Vagina (tissue), 2 donors: ENCODE measurements at regions not wholly inside any gene's neighbourhood (a gene's known extent, or its start where the extent isn't known, plus 50 kb on each side); places are given as distances from the start of the nearest gene placed in this dataset.

Experiments
- CTCF ChIP-seq, 3 experiments: fragments of 450-650 bp in 2 of 3; fragments of 200-600 bp in 1 of 3; sonication (generic) in 1 of 3; IDR thresholded peaks; one replicate each; pipeline ENCODE4 v1.5.1; 2017 to 2019; ENCODE audit warnings: antibody characterized with exemption in 3 of 3, mild to moderate bottlenecking in 2 of 3, moderate library complexity in 2 of 3
- POLR2A ChIP-seq, 2 donors: fragments of 450-650 bp; IDR thresholded peaks; one replicate each; pipeline ENCODE4 v1.6.1; 2017; ENCODE audit warnings: antibody characterized with exemption in 2 of 2, mild to moderate bottlenecking in 2 of 2, moderate library complexity in 2 of 2
- POLR2AphosphoS5 ChIP-seq, 2 donors: sonication (generic); formaldehyde crosslinking; IDR thresholded peaks; one replicate each; pipeline ENCODE4 v1.9.0; 2017; ENCODE audit warnings: antibody characterized with exemption in 2 of 2, mild to moderate bottlenecking in 2 of 2, low read depth in 1 of 2; ENCODE audit not compliant: insufficient read depth in 1 of 2

GRCh38 chr12:115481141-115481540, 796.4 kb downstream of the MED13L start:
- no peak for TF ChIP-seq POLR2A (IDR thresholded peaks at IDR 0.05)
- TF ChIP-seq POLR2AphosphoS5 (IDR thresholded peaks at IDR 0.05; ENCODE audit: insufficient read depth in 1 of 2, low read depth in 1 of 2), result no peak
- no peak for TF ChIP-seq CTCF (IDR thresholded peaks at IDR 0.05)
